Mucosa of descending colon (tissue), 3 donors: ENCODE measurements at regions not wholly inside any gene's neighbourhood (a gene's known extent, or its start where the extent isn't known, plus 50 kb on each side); places are given as distances from the start of the nearest gene placed in this dataset.

Source experiments
- ATAC-seq: fragments of 200-7000 bp; cut with Tn5 transposase; one replicate; pipeline ENCODE4 v1.9.1; 2020; ENCODE audit warnings: mild to moderate bottlenecking, moderate library complexity
- DNase-seq, 3 donors: peaks; one replicate each; pipeline ENCODE4 v3.0.0-alpha.2; 2020
- H3K36me3 ChIP-seq: fragments of 200-600 bp; one replicate; pipeline ENCODE4 v1.8.0; 2021; ENCODE audit warnings: low read depth, mild to moderate bottlenecking
- H3K4me1 ChIP-seq: fragments of 200-600 bp; one replicate; pipeline ENCODE4 v1.8.0; 2021; ENCODE audit warnings: low read depth, mild to moderate bottlenecking
- H3K4me3 ChIP-seq: fragments of 200-600 bp; one replicate; pipeline ENCODE4 v1.8.0; 2021; ENCODE audit warnings: mild to moderate bottlenecking
- H3K9me3 ChIP-seq: fragments of 200-600 bp; one replicate; pipeline ENCODE4 v1.8.0; 2021; ENCODE audit warnings: mild to moderate bottlenecking
- intact Hi-C, 2 donors: fragments of 100-400 bp; cut with DNase I in 1 of 2; cut with micrococcal nuclease in 1 of 2; formaldehyde crosslinking; loops; one replicate each; pipeline versions ENCODE4 v1.11.0 to v1.11.1; 2022; cut with DNase I, micrococcal nuclease
- TF ChIP-seq, protein P1 (sequence below): fragments of 200-600 bp; IDR thresholded peaks from one replicate; pipeline ENCODE4 v1.8.0; 2022; ENCODE audit warnings: antibody characterized with exemption, mild to moderate bottlenecking
- donor health status: DM: no; HTN: no; CAD: no; lungs with moderate emphysema.
- donor health status: DM: no; HTN: no; CAD: no.
- donor health status: DM: no; HTN: yes; CAD: no.

DNA sequence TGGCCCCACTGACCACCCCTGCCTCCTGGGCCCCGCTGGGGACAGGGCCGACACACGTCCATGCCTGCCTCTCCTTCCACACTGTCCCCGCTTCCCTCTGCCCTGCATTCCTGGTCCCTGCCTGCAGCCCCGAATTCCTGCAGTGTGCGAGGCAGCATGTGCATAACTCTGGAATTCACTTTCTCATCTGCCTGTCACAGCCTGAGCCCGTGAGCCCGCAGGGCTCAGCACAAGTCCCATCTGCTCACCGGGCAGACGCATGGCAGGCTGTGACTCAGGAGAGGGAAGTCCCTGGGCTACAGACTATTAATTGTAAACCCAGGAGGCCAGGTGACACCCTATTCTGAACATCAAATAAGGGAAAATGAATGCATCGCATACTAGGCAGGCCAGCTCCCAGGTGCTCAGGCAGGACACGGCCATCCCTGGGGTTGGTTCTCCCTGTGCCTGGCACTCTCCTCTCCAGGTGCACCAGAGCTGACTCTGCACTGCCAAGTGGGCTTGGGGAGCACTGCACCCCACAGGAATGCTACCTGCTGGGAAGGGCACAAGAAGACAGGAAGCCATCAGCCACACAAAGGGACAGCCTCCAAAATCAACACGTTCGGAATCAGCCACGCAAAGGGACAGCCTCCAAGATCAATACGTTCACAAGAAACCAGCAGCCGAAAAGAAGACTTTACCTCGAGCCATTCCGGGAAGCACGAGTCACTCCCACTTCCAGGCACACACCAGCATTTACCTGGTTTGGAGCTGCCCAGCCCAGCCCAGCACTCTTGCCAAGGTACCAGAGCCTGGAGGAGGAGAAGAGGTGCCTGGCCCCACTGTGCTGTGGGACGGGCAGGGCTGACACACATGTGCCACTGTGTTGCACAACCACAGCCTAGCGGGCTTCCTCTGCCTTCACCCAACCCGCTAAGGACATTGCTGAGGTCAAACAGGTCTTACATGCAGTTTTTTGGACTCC lies 65.9 kb downstream of the DLL1 start:
- H3K36me3 ChIP-seq, result no peaks in the 10 kb centered on the region
- no peaks in the 10 kb centered on the region for H3K4me1 ChIP-seq
- no peak for DNase-seq
- H3K9me3 ChIP-seq, result no peaks in the 10 kb centered on the region
- peak; percentile 68 for ATAC-seq
- H3K4me3 ChIP-seq, result no peak overlapping the region
- intact Hi-C loops, result no loop called here
- TF ChIP-seq, protein P1, sequence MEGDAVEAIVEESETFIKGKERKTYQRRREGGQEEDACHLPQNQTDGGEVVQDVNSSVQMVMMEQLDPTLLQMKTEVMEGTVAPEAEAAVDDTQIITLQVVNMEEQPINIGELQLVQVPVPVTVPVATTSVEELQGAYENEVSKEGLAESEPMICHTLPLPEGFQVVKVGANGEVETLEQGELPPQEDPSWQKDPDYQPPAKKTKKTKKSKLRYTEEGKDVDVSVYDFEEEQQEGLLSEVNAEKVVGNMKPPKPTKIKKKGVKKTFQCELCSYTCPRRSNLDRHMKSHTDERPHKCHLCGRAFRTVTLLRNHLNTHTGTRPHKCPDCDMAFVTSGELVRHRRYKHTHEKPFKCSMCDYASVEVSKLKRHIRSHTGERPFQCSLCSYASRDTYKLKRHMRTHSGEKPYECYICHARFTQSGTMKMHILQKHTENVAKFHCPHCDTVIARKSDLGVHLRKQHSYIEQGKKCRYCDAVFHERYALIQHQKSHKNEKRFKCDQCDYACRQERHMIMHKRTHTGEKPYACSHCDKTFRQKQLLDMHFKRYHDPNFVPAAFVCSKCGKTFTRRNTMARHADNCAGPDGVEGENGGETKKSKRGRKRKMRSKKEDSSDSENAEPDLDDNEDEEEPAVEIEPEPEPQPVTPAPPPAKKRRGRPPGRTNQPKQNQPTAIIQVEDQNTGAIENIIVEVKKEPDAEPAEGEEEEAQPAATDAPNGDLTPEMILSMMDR, result no peak

DNA sequence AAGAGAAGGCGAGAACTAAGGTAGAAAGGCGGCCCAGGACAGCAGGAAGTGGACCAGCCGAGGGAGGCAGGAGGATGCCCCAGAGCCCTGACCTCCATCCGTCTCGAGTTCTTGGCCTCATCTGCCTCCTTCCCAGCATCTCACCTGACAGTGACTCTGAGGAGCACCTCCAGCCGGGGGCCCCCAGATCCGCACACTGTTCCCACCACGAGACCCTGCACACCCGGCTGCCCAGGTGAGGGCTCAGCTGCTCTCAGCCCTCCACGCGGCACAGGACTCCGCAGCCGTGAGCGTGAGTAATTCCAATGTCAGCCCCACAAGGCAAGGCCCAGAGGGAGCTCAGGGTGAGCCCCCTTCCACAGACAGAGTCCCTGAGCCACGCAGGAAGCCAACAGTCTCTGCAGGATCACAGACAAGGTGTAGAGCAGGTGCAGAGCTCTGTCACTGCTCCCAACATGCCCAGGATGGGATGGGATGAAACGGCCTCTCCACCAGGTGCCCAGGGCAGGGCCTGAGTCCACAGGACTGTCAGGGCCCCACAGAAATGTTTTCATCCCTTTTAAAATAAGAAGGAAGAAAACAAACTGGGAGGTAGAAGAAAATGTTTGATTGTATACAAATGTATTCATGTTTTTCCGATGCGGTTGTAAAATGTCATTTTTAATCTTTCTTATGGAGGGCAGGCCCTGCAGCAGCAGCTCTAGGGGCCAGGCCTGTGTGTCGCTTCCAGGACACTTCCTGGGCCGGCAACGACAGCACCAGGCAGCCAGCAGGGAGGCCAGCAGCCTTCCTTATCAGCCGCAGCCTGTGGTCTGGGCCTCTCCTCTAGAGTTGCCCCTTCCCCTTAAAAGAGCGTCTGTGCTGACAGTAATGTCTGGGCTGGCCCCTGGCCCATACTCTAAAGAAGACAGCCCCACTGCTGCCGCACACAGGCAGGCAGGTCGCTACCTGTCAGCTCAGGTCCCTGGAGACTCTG lies 66.9 kb downstream of the DLL1 start:
- DNase-seq, result no peak
- no peaks in the 10 kb centered on the region for H3K9me3 ChIP-seq
- no peak overlapping the region for H3K4me3 ChIP-seq
- no peaks in the 10 kb centered on the region for H3K36me3 ChIP-seq
- intact Hi-C loops, result no loop called here
- H3K4me1 ChIP-seq, result no peaks in the 10 kb centered on the region
- no peak for ATAC-seq
- TF ChIP-seq, protein P1, result no peak

DNA sequence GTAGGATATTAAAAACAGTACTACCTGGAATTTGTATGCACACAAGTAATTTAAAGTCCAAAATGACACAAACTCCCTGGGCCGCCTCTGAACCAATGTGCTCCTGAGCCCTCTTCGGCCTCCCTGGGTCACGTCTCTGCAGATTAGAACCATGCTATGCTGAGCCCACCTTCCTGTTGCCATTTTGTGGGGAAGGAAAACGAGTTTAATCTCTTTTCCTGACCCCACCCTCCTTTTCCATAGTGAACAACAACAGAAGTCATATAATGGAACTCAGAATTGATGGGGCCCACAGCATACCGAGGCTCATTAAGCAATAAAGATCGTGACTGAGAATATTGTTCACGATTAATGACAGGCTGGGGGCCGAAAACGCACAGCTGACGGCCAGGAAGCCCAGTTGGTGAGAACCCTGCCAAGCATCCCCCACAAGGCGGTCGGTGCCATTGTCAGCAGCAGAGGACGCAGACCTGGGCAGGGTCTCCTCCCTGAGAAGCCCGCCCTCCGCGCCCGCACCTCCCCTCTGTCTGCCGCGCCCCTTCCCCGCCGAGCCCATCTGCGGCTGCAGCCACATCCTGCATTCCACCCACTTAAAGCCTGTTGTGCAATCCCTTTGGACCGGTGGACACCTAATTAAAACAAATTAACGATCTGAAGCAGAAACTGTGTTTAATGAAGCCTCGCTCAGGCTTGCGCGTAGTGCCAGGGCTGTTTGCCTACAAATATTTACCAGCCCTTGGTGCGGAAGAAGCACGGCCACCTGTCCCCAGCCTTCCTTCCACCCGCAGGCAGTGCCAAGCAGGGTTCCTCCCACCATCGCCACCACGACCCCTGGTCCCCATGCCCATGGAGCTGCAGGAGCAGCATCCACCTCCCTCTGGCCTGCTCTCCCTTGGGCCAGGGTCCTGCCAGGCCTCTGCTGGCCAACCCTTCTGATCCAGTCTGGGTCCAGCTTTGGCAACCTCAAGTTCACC lies 68.1 kb downstream of the DLL1 start:
- TF ChIP-seq, protein P1, result no peak
- H3K4me1 ChIP-seq, result no peaks in the 10 kb centered on the region
- no peak overlapping the region for H3K4me3 ChIP-seq
- DNase-seq (peak in 1 of 3 donors; percentile 7), ATAC-seq (peak; percentile 45)
- H3K36me3 ChIP-seq, result no peaks in the 10 kb centered on the region
- no peaks in the 10 kb centered on the region for H3K9me3 ChIP-seq
- intact Hi-C loops, result no loop called here

DNA sequence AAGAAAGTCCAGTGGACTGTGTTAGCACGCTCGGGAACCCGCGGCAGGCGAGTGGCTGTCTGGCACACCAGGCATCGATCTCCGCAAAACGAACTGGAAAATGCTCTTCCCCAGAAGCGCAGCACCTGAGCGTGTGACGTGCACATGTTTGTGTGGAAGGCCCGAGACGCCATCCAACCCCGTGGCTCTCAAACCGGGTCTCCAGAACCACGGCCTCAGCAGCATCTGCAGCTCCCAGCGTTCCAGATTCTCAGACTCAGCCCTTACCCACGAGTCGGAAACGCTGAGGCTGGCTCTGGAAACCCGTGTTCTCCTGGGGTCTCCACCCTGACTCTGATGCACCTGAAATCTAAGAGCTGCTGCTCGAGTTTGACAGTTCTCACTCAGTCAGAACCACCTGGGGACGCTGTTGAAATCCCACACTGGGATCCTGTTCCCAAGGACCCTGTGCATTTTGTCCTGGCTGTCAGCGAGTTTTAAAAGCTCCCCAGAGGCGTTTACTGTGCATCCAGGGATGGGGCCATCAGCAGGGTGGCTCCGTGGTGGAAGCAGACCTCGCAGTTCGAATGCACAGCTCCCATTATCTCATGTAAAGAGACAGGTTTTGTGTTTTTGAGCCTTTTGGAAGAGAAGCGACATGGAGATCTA lies 69.0 kb downstream of the DLL1 start:
- intact Hi-C loops, result no loop called here
- Histone ChIP-seq H3K36me3 (no peaks in the 10 kb centered on the region), H3K9me3 (no peaks in the 10 kb centered on the region), H3K4me1 (no peaks in the 10 kb centered on the region), H3K4me3 (no peak overlapping the region)
- TF ChIP-seq, protein P1, result no peak
- ATAC-seq (no peak), DNase-seq (peak in 1 of 3 donors; percentile 33)
